Chondrocyte (in vitro differentiated cells): ENCODE measurements at regions not wholly inside any gene's neighbourhood (a gene's known extent, or its start where the extent isn't known, plus 50 kb on each side); places are given as distances from the start of the nearest gene placed in this dataset.

Experiments
- DNase-seq: peaks from one replicate; pipeline ENCODE4 v3.0.0; 2021; ENCODE audit warnings: mixed read lengths, low spot score
- H3K27ac Mint-ChIP-seq: one replicate; pipeline ENCODE4 v1.8.0; 2021; ENCODE audit warnings: mild to moderate bottlenecking, moderate library complexity, mixed read lengths; ENCODE audit not compliant: unreplicated experiment
- H3K27me3 Mint-ChIP-seq: 2 replicates; pipeline ENCODE4 v1.8.0; 2021; ENCODE audit warnings: low read depth, mixed read lengths
- H3K36me3 Mint-ChIP-seq: 2 replicates; pipeline ENCODE4 v1.8.0; 2021; ENCODE audit warnings: low read depth, mixed read lengths
- H3K4me1 Mint-ChIP-seq: 2 replicates; pipeline ENCODE4 v1.8.0; 2021; ENCODE audit warnings: low read depth, mild to moderate bottlenecking, mixed read lengths
- H3K4me3 Mint-ChIP-seq: one replicate; pipeline ENCODE4 v1.8.0; 2021; ENCODE audit warnings: mild to moderate bottlenecking, moderate library complexity, mixed read lengths; ENCODE audit not compliant: unreplicated experiment
- H3K9me3 Mint-ChIP-seq: 2 replicates; pipeline ENCODE4 v1.8.0; 2021; ENCODE audit warnings: low read depth, mixed read lengths
- TF ChIP-seq, protein P1 (sequence below): fragments of 200-600 bp; sonication (generic); IDR thresholded peaks from 2 replicates; pipeline ENCODE4 v1.5.0; 2021; ENCODE audit warnings: antibody characterized with exemption, mild to moderate bottlenecking, moderate library complexity

DNA sequence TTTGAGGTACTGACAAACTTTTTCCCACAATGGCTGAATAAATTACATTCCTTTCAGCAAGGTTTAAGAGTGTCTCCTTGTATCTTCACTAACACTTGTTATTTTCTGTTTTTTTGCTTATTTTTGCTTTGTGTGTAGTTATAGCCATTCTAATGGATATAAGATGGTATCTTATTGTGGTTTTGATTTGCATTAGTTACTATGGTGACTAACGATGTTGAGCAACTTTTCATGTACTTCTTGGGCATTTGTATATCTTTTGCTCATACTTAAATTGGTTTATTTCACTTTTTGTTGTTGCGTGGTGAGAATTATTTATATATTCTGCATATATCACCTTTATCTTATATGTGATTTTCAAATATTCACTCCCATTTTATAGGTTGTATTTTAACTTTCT is 79.9 kb upstream of the FSIP2 start:
- H3K27me3 Mint-ChIP-seq = no peaks in the 10 kb centered on the region
- DNase-seq = no peak
- H3K4me1 Mint-ChIP-seq = no peaks in the 10 kb centered on the region
- no peak overlapping the region for H3K27ac Mint-ChIP-seq
- no peak overlapping the region for H3K4me3 Mint-ChIP-seq
- TF ChIP-seq, protein P1, sequence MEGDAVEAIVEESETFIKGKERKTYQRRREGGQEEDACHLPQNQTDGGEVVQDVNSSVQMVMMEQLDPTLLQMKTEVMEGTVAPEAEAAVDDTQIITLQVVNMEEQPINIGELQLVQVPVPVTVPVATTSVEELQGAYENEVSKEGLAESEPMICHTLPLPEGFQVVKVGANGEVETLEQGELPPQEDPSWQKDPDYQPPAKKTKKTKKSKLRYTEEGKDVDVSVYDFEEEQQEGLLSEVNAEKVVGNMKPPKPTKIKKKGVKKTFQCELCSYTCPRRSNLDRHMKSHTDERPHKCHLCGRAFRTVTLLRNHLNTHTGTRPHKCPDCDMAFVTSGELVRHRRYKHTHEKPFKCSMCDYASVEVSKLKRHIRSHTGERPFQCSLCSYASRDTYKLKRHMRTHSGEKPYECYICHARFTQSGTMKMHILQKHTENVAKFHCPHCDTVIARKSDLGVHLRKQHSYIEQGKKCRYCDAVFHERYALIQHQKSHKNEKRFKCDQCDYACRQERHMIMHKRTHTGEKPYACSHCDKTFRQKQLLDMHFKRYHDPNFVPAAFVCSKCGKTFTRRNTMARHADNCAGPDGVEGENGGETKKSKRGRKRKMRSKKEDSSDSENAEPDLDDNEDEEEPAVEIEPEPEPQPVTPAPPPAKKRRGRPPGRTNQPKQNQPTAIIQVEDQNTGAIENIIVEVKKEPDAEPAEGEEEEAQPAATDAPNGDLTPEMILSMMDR = no peak
- H3K9me3 Mint-ChIP-seq = no peaks in the 10 kb centered on the region
- H3K36me3 Mint-ChIP-seq = no peaks in the 10 kb centered on the region

DNA sequence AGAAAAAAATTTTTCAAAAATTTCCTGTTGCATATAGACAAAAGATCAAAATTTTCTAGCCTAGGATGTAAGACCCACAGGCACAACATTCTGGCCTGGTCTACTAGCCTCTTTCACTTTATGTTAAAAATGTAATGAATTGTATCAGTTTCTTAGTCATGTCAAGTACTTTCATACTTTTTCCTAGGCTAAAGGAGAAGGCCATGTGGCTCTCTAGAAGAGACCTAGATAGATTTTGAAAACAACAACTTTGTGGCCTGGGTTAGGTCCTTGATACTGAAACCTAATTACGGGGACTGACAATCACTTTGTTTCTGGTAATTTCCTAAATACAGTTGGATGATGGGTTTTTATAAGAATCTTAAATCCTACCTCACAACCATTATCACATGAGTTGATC is 74.8 kb upstream of the FSIP2 start:
- TF ChIP-seq, protein P1 = no peak
- H3K9me3 Mint-ChIP-seq = no peaks in the 10 kb centered on the region
- no peak overlapping the region for H3K4me3 Mint-ChIP-seq
- H3K4me1 Mint-ChIP-seq = no peaks in the 10 kb centered on the region
- H3K27me3 Mint-ChIP-seq = no peaks in the 10 kb centered on the region
- H3K27ac Mint-ChIP-seq = no peak overlapping the region
- DNase-seq = no peak
- H3K36me3 Mint-ChIP-seq = no peaks in the 10 kb centered on the region

DNA sequence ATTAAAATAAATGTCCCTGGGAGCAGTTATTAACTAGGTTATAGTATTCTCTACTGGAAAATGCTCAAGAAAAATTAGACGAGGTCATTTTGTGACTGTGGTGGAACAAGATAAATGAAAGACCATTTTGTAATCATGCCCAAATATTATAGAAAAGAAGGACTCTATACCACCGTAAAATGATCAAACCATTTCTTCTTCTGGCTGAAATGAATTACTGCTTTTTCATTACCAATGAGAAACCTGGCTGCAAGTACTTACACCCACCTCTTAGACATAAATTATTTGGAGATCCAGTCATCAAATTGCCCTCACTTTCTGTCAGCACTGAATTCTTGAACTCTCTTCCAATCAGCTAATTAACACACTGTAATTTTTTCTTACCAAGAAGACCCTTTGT is 74.2 kb upstream of the FSIP2 start:
- Mint-ChIP-seq H3K27ac (no peak overlapping the region), H3K4me3 (no peak overlapping the region), H3K9me3 (no peaks in the 10 kb centered on the region), H3K27me3 (no peaks in the 10 kb centered on the region), H3K36me3 (no peaks in the 10 kb centered on the region), H3K4me1 (no peaks in the 10 kb centered on the region)
- TF ChIP-seq, protein P1 = no peak
- DNase-seq = no peak

DNA sequence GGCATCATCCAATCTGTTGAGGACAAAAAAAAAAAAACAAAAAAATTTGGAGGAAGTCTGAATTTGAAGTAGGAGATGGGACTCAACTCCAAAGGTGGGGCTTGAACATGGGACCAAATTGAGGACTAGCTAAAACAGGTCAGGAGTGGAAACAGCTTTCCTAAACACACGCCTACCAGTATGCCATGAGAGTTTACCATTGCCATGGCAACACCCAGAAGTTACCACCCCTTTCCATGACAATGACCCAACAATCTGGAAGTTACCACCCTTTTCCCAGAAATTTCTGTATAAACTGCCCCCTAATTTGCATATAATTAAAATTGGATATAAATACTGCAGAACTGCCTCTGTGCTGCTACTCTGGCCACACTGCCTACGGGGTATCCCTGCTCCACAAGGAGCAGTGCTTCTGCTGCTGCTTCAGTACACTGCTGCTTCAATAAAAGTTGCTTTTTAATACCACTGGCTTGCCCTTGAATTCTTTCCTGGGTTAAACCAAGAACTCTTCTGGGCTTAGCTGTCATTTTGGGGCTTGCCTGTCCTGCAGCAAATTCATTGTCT is 73.3 kb upstream of the FSIP2 start:
- Mint-ChIP-seq H3K27me3 (no peaks in the 10 kb centered on the region), H3K4me3 (no peak overlapping the region), H3K9me3 (no peaks in the 10 kb centered on the region)

DNA sequence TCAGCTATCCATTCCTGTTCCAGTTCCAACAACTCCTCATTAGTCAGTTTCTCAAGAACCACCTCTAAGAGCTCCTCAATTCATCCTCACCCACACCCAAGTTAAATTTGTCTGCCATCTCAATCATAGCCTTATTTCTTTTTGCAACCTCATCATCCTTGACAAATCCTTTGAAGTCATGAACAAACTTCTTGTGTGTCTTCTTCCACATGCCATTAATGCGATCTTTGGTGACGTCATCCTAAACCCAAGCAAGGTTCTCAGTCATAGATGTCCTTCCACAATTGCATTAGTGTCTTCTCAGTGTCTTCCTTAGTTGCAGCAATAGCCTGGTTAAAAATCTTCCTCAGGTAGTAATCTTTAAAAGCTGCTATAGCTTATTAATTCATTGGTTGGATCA is 71.2 kb upstream of the FSIP2 start:
- no peak overlapping the region for H3K27ac Mint-ChIP-seq
- no peaks in the 10 kb centered on the region for H3K36me3 Mint-ChIP-seq
- no peaks in the 10 kb centered on the region for H3K4me1 Mint-ChIP-seq

More for the DNA sequence above, 73.3 kb upstream of the FSIP2 start:
- TF ChIP-seq, protein P1 = no peak
- Mint-ChIP-seq H3K27ac (no peak overlapping the region), H3K36me3 (no peaks in the 10 kb centered on the region), H3K4me1 (no peaks in the 10 kb centered on the region)
- no peak for DNase-seq

More for the DNA sequence above, 71.2 kb upstream of the FSIP2 start:
- H3K9me3 Mint-ChIP-seq = no peaks in the 10 kb centered on the region
- H3K4me3 Mint-ChIP-seq = no peak overlapping the region
- H3K27me3 Mint-ChIP-seq = no peaks in the 10 kb centered on the region
- TF ChIP-seq, protein P1 = no peak
- DNase-seq = no peak
